Mesenchymal stem cell (in vitro differentiated cells and primary cell): ENCODE measurements at regions not wholly inside any gene's neighbourhood (a gene's known extent, or its start where the extent isn't known, plus 50 kb on each side); places are given as distances from the start of the nearest gene placed in this dataset.

Experiments
- DNase-seq: peaks from one replicate; pipeline ENCODE4 v3.0.0-alpha.2; 2013
- H2AFZ ChIP-seq: one replicate; pipeline ENCODE4 v1.6.1; 2013; ENCODE audit warnings: low read depth, mild to moderate bottlenecking, control low read depth, inconsistent platforms, low read length, moderate library complexity
- H2AK5ac ChIP-seq: 2 replicates; pipeline ENCODE4 v1.6.1; 2013; ENCODE audit warnings: low read length, moderate library complexity, mild to moderate bottlenecking, inconsistent platforms; ENCODE audit not compliant: severe bottlenecking
- H2BK120ac ChIP-seq: one replicate; pipeline ENCODE4 v1.6.1; 2013; ENCODE audit warnings: low read depth, mild to moderate bottlenecking, inconsistent platforms, low read length, moderate library complexity
- H2BK12ac ChIP-seq, 2 experiments: one replicate each; pipeline ENCODE4 v1.6.1; 2013; ENCODE audit warnings: inconsistent platforms in 2 of 2, low read length in 2 of 2, mild to moderate bottlenecking in 2 of 2, moderate library complexity in 2 of 2, control low read depth in 1 of 2
- H2BK15ac ChIP-seq: one replicate; pipeline ENCODE4 v1.6.1; 2013; ENCODE audit warnings: mild to moderate bottlenecking, low read depth, inconsistent platforms; ENCODE audit not compliant: poor library complexity, severe bottlenecking
- H2BK5ac ChIP-seq: 2 replicates; pipeline ENCODE4 v1.6.1; 2013; ENCODE audit warnings: low read depth, mild to moderate bottlenecking, low read length, control low read depth, inconsistent platforms; ENCODE audit not compliant: poor library complexity, severe bottlenecking
- H3K14ac ChIP-seq, 2 experiments: one replicate each; pipeline ENCODE4 v1.6.1; 2013; ENCODE audit warnings: inconsistent platforms in 2 of 2, low read length in 2 of 2, control low read depth in 1 of 2, mild to moderate bottlenecking in 1 of 2, moderate library complexity in 1 of 2
- H3K18ac ChIP-seq, 2 experiments: one replicate each; pipeline ENCODE4 v1.6.1; 2013; ENCODE audit warnings: inconsistent platforms in 2 of 2, low read length in 2 of 2, control low read depth in 1 of 2, low read depth in 1 of 2, mild to moderate bottlenecking in 1 of 2
- H3K23ac ChIP-seq, 2 experiments: one replicate each; pipeline ENCODE4 v1.6.1; 2013; ENCODE audit warnings: inconsistent platforms in 2 of 2, low read length in 2 of 2, mild to moderate bottlenecking in 2 of 2, moderate library complexity in 2 of 2, control low read depth in 1 of 2
- H3K27ac ChIP-seq: 2 replicates; pipeline ENCODE4 v1.5.1; 2013; ENCODE audit warnings: mild to moderate bottlenecking, moderate library complexity, low read length, control low read depth, inconsistent platforms; ENCODE audit not compliant: poor library complexity, severe bottlenecking
- H3K27me3 ChIP-seq, 2 experiments: 2 replicates each; pipeline versions ENCODE4 v1.6.1 to v1.7.0; 2013; ENCODE audit warnings: low read length in 2 of 2, mild to moderate bottlenecking in 2 of 2, moderate library complexity in 2 of 2, control low read depth in 1 of 2, inconsistent platforms in 1 of 2; ENCODE audit not compliant: control insufficient read depth in 1 of 2, insufficient read depth in 1 of 2
- H3K36me3 ChIP-seq, 2 experiments: 2 replicates each; pipeline versions ENCODE4 v1.6.1 to v1.7.0; 2013; ENCODE audit warnings: low read length in 2 of 2, control low read depth in 1 of 2, inconsistent platforms in 1 of 2, low read depth in 1 of 2, mild to moderate bottlenecking in 1 of 2; ENCODE audit not compliant: insufficient read depth in 2 of 2, control insufficient read depth in 1 of 2
- H3K4ac ChIP-seq, 2 experiments: one replicate each; pipeline ENCODE4 v1.6.1; 2013; ENCODE audit warnings: inconsistent platforms in 2 of 2, low read length in 2 of 2, mild to moderate bottlenecking in 2 of 2, moderate library complexity in 2 of 2, control low read depth in 1 of 2, low read depth in 1 of 2
- H3K4me1 ChIP-seq: 2 replicates; pipeline ENCODE4 v1.6.1; 2013; ENCODE audit warnings: low read depth, low read length, control low read depth; ENCODE audit not compliant: control insufficient read depth, insufficient read depth
- H3K4me2 ChIP-seq: 2 replicates; pipeline ENCODE4 v1.6.1; 2013; ENCODE audit warnings: low read length, mild to moderate bottlenecking, inconsistent platforms; ENCODE audit not compliant: poor library complexity, severe bottlenecking
- H3K4me3 ChIP-seq, 2 experiments: 2 replicates each; pipeline versions ENCODE4 v1.5.1 to v1.7.0; 2013; ENCODE audit warnings: low read length in 2 of 2, mild to moderate bottlenecking in 2 of 2, control low read depth in 1 of 2, low read depth in 1 of 2; ENCODE audit not compliant: insufficient read depth in 1 of 2
- H3K79me1 ChIP-seq: replicated peaks from 2 replicates; pipeline ENCODE4 v1.6.1; 2013; ENCODE audit warnings: mild to moderate bottlenecking, control low read depth, low read length, inconsistent platforms; ENCODE audit not compliant: poor library complexity, severe bottlenecking
- H3K9ac ChIP-seq: 2 replicates; pipeline ENCODE4 v1.7.0; 2013; ENCODE audit warnings: mild to moderate bottlenecking, low read length, moderate library complexity
- H3K9me3 ChIP-seq: 2 replicates; pipeline ENCODE4 v1.7.0; 2013; ENCODE audit warnings: mild to moderate bottlenecking, low read length; ENCODE audit not compliant: control insufficient read depth
- H4K8ac ChIP-seq: one replicate; pipeline ENCODE4 v1.6.1; 2013; ENCODE audit warnings: inconsistent platforms, mild to moderate bottlenecking, low read length, moderate library complexity
- H4K91ac ChIP-seq: one replicate; pipeline ENCODE4 v1.6.1; 2013; ENCODE audit warnings: mild to moderate bottlenecking, low read length, inconsistent platforms
- WGBS: methylation state at CpG from one replicate; pipeline ENCODE4 v1.1.7; 2013; ENCODE audit warnings: mixed read lengths; 5-methylcytosine and 5-hydroxymethylcytosine counted together

- no peaks in the 10 kb centered on the region for H3K36me3 ChIP-seq
Measured at GRCh38 chr6:19037607-19038006, 650.5 kb downstream of the RNF144B start.

DNA sequence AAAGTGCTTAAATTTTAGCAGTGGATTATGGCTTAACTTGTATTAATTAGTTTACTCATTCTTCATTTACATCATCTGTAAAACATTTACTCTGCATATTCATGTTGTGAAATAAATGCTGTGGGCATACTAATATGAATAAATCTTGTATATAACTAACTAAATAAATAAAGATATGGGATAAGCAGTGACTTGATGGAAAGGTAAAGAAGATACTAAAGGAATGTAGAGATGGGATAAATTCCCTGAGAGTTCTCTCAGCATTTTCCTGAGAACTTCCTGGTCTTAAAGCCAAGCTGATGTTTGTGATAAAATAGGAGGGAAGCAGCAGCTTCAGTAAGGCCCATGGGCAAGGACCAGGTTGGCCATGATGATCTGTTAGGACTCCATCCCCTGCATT lies 652.1 kb downstream of the RNF144B start:
- Histone ChIP-seq H4K91ac (no peak overlapping the region), H2BK12ac (no peak overlapping the region), H3K9me3 (no peaks in the 10 kb centered on the region), H3K14ac (no peak overlapping the region), H2AK5ac (no peak overlapping the region), H3K9ac (no peak overlapping the region), H2BK120ac (no peak overlapping the region), H3K36me3 (no peaks in the 10 kb centered on the region), H3K18ac (no peak overlapping the region), H3K27ac (no peak overlapping the region), H4K8ac (no peak overlapping the region), H3K4me2 (no peak overlapping the region), H3K79me1 (no peaks in the 10 kb centered on the region), H3K4me1 (no peaks in the 10 kb centered on the region), H3K4ac (no peak overlapping the region), H3K27me3 (no peaks in the 10 kb centered on the region), H2BK5ac (no peak overlapping the region), H3K4me3 (no peak overlapping the region), H2AFZ (no peak overlapping the region), H2BK15ac (no peak overlapping the region), H3K23ac (no peak overlapping the region)
- DNase-seq = no peak

More at GRCh38 chr6:19037607-19038006, 650.5 kb downstream of the RNF144B start:
- no peaks in the 10 kb centered on the region for H3K9me3 ChIP-seq
- no peak overlapping the region for H3K4me2 ChIP-seq
- no peak overlapping the region for H4K91ac ChIP-seq
- H3K4me1 ChIP-seq = no peaks in the 10 kb centered on the region
- H3K27me3 ChIP-seq = no peaks in the 10 kb centered on the region
- DNase-seq = no peak
- no peaks in the 10 kb centered on the region for H3K79me1 ChIP-seq
- H3K27ac ChIP-seq = no peak overlapping the region
- no peak overlapping the region for H2AFZ ChIP-seq
- no peak overlapping the region for H2BK12ac ChIP-seq
- no peak overlapping the region for H3K4me3 ChIP-seq
- no peak overlapping the region for H4K8ac ChIP-seq
- H2BK15ac ChIP-seq = no peak overlapping the region
- H2AK5ac ChIP-seq = no peak overlapping the region
- H3K9ac ChIP-seq = no peak overlapping the region
- H3K23ac ChIP-seq = no peak overlapping the region
- no peak overlapping the region for H3K14ac ChIP-seq
- no peak overlapping the region for H2BK5ac ChIP-seq
- H3K4ac ChIP-seq = no peak overlapping the region
- no peak overlapping the region for H3K18ac ChIP-seq
- no peak overlapping the region for H2BK120ac ChIP-seq
- 88% methylated on average over 4 of the region's 4 CpGs for WGBS

DNA sequence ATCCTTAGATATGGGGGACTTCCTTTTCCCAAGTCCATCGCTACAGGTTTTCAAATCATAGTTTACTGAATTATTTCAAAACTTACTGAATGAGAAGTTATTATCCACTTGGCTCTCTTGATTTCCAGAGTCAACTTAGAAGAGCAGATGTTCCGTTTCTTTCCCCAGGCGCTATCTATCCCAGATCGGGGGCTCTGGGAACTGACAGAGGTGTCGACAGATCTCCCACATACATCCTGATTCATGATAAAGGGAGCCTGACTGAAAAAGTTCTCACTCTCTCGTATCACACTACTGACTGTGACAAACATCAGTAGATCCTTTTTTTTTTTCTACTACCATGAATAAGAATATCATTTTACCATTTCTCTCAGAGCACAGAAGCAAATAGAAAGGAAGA lies 654.8 kb downstream of the RNF144B start:
- H3K27ac ChIP-seq = no peak overlapping the region
- WGBS = 47% methylated on average over 6 of the region's 6 CpGs
- H3K9me3 ChIP-seq = no peaks in the 10 kb centered on the region

GRCh38 chr6:19042420-19042819 lies 655.3 kb downstream of the RNF144B start:
- Histone ChIP-seq H2BK15ac (no peak overlapping the region), H3K27me3 (no peaks in the 10 kb centered on the region)
- 74% methylated on average over 4 of the region's 5 CpGs for WGBS

More for the DNA sequence above, 654.8 kb downstream of the RNF144B start:
- H2BK5ac ChIP-seq = no peak overlapping the region
- H3K4ac ChIP-seq = no peak overlapping the region
- H4K8ac ChIP-seq = no peak overlapping the region
- no peak for DNase-seq
- H2BK15ac ChIP-seq = no peak overlapping the region
- no peak overlapping the region for H3K4me2 ChIP-seq
- no peak overlapping the region for H2BK12ac ChIP-seq
- H3K79me1 ChIP-seq = no peaks in the 10 kb centered on the region
- H3K23ac ChIP-seq = no peak overlapping the region
- no peaks in the 10 kb centered on the region for H3K36me3 ChIP-seq
- no peak overlapping the region for H2AFZ ChIP-seq
- no peak overlapping the region for H2AK5ac ChIP-seq
- H3K9ac ChIP-seq = no peak overlapping the region
- H3K4me3 ChIP-seq = no peak overlapping the region
- no peak overlapping the region for H2BK120ac ChIP-seq
- no peak overlapping the region for H4K91ac ChIP-seq
- no peak overlapping the region for H3K14ac ChIP-seq
- no peaks in the 10 kb centered on the region for H3K27me3 ChIP-seq
- H3K18ac ChIP-seq = no peak overlapping the region
- H3K4me1 ChIP-seq = no peaks in the 10 kb centered on the region

More at GRCh38 chr6:19042420-19042819, 655.3 kb downstream of the RNF144B start:
- Histone ChIP-seq H3K27ac (no peak overlapping the region), H2BK5ac (no peak overlapping the region), H3K4me2 (no peak overlapping the region), H4K8ac (no peak overlapping the region), H3K14ac (no peak overlapping the region), H3K4me1 (no peaks in the 10 kb centered on the region), H4K91ac (no peak overlapping the region), H2BK120ac (no peak overlapping the region), H3K4me3 (no peak overlapping the region), H3K9ac (no peak overlapping the region), H2AFZ (no peak overlapping the region), H2BK12ac (no peak overlapping the region), H3K79me1 (no peaks in the 10 kb centered on the region), H3K18ac (no peak overlapping the region), H2AK5ac (no peak overlapping the region), H3K9me3 (no peaks in the 10 kb centered on the region), H3K4ac (no peak overlapping the region), H3K36me3 (no peaks in the 10 kb centered on the region), H3K23ac (no peak overlapping the region)
- DNase-seq = no peak
